ENCODE measurements at regions not wholly inside any gene's neighbourhood (a gene's known extent, or its start where the extent isn't known, plus 50 kb on each side); places are given as distances from the start of the nearest gene placed in this dataset.

GRCh38 chr13:58655086-58655485 is 1023.5 kb downstream of the PCDH17 start:
- TF ChIP-seq POLR2A (IDR thresholded peaks at IDR 0.05), result no peak
- TF ChIP-seq, protein P1, sequence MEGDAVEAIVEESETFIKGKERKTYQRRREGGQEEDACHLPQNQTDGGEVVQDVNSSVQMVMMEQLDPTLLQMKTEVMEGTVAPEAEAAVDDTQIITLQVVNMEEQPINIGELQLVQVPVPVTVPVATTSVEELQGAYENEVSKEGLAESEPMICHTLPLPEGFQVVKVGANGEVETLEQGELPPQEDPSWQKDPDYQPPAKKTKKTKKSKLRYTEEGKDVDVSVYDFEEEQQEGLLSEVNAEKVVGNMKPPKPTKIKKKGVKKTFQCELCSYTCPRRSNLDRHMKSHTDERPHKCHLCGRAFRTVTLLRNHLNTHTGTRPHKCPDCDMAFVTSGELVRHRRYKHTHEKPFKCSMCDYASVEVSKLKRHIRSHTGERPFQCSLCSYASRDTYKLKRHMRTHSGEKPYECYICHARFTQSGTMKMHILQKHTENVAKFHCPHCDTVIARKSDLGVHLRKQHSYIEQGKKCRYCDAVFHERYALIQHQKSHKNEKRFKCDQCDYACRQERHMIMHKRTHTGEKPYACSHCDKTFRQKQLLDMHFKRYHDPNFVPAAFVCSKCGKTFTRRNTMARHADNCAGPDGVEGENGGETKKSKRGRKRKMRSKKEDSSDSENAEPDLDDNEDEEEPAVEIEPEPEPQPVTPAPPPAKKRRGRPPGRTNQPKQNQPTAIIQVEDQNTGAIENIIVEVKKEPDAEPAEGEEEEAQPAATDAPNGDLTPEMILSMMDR (IDR thresholded peaks at IDR 0.05), result no peak
- Histone ChIP-seq H3K36me3 (no peaks in the 10 kb centered on the region), H3K4me3 (no peak overlapping the region), H3K4me1 (no peaks in the 10 kb centered on the region), H3K9me3 (no peaks in the 10 kb centered on the region), H3K27ac (no peak overlapping the region), H3K27me3 (no peaks in the 10 kb centered on the region)
- no peak for DNase-seq

GRCh38 chr13:58660826-58661225 is 1029.3 kb downstream of the PCDH17 start:
- TF ChIP-seq POLR2A (IDR thresholded peaks at IDR 0.05), result no peak
- TF ChIP-seq, protein P1 (IDR thresholded peaks at IDR 0.05), result no peak
- H3K36me3 ChIP-seq, result no peaks in the 10 kb centered on the region
- no peaks in the 10 kb centered on the region for H3K27me3 ChIP-seq
- H3K4me1 ChIP-seq, result no peaks in the 10 kb centered on the region
- H3K4me3 ChIP-seq, result no peak overlapping the region
- H3K9me3 ChIP-seq, result no peaks in the 10 kb centered on the region
- DNase-seq, result no peak
- no peak overlapping the region for H3K27ac ChIP-seq

DNA sequence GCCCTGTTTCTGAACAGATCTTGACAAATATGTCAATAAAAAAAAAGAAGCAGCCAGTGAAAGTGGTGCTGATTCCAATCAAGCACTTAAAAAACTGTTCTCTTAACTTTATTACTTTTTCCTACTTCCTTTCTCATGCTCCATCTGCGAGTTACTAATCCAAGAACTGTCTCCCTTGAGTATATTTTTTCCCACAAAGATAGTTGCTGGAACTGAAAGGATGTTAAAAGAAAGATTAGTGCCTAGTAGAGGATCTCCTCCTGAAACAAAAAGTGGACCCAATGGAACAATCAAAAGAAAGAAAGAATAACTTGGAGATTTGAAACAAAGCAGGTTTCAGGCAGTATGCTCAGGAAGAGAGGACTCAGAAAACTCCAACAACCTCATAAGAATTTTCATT is 1034.8 kb downstream of the PCDH17 start:
- Histone ChIP-seq H3K27ac (no peak overlapping the region), H3K4me3 (no peak overlapping the region), H3K27me3 (no peaks in the 10 kb centered on the region), H3K9me3 (no peaks in the 10 kb centered on the region), H3K36me3 (no peaks in the 10 kb centered on the region), H3K4me1 (no peaks in the 10 kb centered on the region)
- no peak for DNase-seq
- no peak for TF ChIP-seq POLR2A (IDR thresholded peaks at IDR 0.05)
- TF ChIP-seq, protein P1 (IDR thresholded peaks at IDR 0.05), result no peak

DNA sequence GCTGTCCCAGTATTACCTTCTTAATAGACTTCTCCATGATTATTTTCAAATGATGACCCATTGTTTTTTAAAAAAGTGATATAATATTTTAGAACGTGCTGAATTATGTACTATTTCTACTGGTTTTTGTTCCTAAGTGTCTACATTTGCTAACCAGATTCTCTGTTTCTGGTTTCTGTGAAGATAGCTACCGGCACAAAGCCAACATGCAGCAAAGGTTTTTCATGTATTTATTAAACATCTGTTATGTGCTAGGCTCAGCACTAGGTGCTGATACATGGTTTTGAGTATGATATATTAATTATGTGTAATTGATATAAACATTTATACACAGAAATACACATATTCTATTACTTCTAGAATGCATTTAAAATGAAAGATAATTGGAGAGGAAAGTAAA is 1035.6 kb downstream of the PCDH17 start:
- no peak overlapping the region for H3K4me3 ChIP-seq
- DNase-seq, result no peak
- no peaks in the 10 kb centered on the region for H3K4me1 ChIP-seq
- H3K27ac ChIP-seq, result no peak overlapping the region
- no peaks in the 10 kb centered on the region for H3K9me3 ChIP-seq
- H3K27me3 ChIP-seq, result no peaks in the 10 kb centered on the region
- H3K36me3 ChIP-seq, result no peaks in the 10 kb centered on the region
- TF ChIP-seq POLR2A (IDR thresholded peaks at IDR 0.05), result no peak
- TF ChIP-seq, protein P1 (IDR thresholded peaks at IDR 0.05), result no peak

GRCh38 chr13:58680115-58680514 is 1048.6 kb downstream of the PCDH17 start:
- no peaks in the 10 kb centered on the region for H3K27me3 ChIP-seq
- H3K27ac ChIP-seq, result no peak overlapping the region
- TF ChIP-seq, protein P1 (IDR thresholded peaks at IDR 0.05), result no peak
- TF ChIP-seq POLR2A (IDR thresholded peaks at IDR 0.05), result no peak
- DNase-seq, result no peak
- H3K4me3 ChIP-seq, result no peak overlapping the region
- no peaks in the 10 kb centered on the region for H3K9me3 ChIP-seq
- no peaks in the 10 kb centered on the region for H3K4me1 ChIP-seq
- H3K36me3 ChIP-seq, result no peaks in the 10 kb centered on the region

GRCh38 chr13:58682616-58683015 is 1051.1 kb downstream of the PCDH17 start:
- DNase-seq, result no peak
- Histone ChIP-seq H3K9me3 (no peaks in the 10 kb centered on the region), H3K27me3 (no peaks in the 10 kb centered on the region), H3K4me3 (no peak overlapping the region), H3K27ac (no peak overlapping the region), H3K36me3 (no peaks in the 10 kb centered on the region), H3K4me1 (no peaks in the 10 kb centered on the region)
- no peak for TF ChIP-seq POLR2A (IDR thresholded peaks at IDR 0.05)
- TF ChIP-seq, protein P1 (IDR thresholded peaks at IDR 0.05), result no peak

All from Peyer's patch (tissue), 4 donors.